HFF-Myc (cell line): ENCODE measurements at regions not wholly inside any gene's neighbourhood (a gene's known extent, or its start where the extent isn't known, plus 50 kb on each side); places are given as distances from the start of the nearest gene placed in this dataset.

Experiments used
- DNase-seq: peaks from one replicate; pipeline ENCODE4 v3.0.0-alpha.2; 2011; ENCODE audit warnings: low read depth; ENCODE audit errors: extremely low read depth
- H3K4me3 ChIP-seq: replicated peaks from 2 replicates; pipeline ENCODE4 v1.5.1; 2011; ENCODE audit warnings: low read depth, mild to moderate bottlenecking, control low read depth, low read length
- TF ChIP-seq, protein P1 (sequence below): IDR thresholded peaks from 2 replicates; pipeline ENCODE4 v1.5.1; 2012; ENCODE audit warnings: mild to moderate bottlenecking, low read depth, low read length, control low read depth; ENCODE audit errors: missing control alignments

DNA sequence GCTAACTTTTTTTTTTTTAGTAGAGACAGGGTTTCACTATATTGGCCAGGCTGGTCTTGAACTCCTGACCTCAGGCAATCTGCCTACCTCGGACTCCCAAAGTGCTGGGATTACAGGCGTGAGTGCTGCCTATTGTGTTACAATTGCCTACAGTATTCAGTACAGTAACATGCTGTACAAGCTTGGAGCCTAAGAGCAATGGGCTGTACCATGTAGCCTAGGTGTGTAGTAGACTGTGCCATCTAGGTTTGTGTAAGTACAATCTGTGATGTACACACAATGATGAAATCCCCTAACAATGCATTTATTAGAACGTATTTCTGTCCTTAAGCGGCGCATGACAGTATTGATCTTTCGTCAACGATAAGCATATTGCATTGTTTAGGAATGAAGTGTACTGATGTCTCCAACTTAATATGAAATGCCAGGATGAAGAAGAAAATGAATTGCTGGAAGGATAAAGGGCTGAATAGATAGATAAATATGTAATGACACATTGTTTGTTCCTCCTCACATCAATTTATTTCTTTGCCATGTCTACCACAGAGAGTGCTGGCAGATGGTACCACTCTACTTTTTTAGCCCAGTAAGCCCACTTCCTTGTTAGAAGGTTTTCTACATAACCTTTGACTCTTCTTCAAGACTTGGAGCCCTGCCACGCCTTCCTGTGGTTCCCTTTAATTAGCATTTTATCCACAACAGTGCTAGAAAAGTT is 467.5 kb downstream of the VRK1 start:
- no peak overlapping the region for H3K4me3 ChIP-seq
- TF ChIP-seq, protein P1, sequence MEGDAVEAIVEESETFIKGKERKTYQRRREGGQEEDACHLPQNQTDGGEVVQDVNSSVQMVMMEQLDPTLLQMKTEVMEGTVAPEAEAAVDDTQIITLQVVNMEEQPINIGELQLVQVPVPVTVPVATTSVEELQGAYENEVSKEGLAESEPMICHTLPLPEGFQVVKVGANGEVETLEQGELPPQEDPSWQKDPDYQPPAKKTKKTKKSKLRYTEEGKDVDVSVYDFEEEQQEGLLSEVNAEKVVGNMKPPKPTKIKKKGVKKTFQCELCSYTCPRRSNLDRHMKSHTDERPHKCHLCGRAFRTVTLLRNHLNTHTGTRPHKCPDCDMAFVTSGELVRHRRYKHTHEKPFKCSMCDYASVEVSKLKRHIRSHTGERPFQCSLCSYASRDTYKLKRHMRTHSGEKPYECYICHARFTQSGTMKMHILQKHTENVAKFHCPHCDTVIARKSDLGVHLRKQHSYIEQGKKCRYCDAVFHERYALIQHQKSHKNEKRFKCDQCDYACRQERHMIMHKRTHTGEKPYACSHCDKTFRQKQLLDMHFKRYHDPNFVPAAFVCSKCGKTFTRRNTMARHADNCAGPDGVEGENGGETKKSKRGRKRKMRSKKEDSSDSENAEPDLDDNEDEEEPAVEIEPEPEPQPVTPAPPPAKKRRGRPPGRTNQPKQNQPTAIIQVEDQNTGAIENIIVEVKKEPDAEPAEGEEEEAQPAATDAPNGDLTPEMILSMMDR: no peak
- no peak for DNase-seq

DNA sequence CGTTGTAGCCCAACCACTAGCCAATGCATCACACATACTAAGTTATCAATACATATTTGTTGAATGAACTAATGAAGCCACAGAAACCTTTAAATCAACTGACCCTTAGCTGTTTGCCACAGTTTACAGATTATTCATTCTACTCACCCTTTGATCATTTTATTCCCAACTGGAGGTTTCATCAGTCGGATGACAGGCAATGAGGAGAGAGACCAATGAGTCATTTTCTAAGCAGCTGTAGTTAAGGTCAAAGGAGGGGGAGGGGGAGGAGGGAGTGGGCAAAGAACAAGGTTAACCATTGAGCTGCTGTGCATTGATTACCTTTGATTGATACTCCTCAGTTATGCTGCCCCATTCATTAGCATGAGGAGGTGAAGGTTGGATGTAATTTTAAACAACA is 469.5 kb downstream of the VRK1 start:
- no peak for DNase-seq
- TF ChIP-seq, protein P1: no peak
- H3K4me3 ChIP-seq: no peak overlapping the region

DNA sequence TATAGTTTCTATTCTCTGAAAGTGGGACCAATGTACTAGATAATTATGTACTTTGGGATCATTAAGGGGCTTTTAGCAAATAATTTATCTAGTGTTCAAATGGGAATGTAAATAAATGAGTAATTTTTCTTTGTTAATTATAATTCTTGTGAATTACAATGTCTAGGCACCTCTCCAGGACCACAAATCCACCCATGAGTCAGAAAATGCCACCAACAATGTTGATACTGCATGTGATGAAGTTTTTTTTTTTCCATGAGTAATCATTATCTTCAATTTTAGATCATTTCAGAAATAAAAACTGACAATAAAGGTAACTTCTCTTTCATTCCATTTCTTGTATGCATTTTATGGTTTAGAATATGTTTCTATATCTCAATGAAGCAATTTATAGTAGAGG is 470.3 kb downstream of the VRK1 start:
- TF ChIP-seq, protein P1: no peak
- no peak for DNase-seq
- no peak overlapping the region for H3K4me3 ChIP-seq

DNA sequence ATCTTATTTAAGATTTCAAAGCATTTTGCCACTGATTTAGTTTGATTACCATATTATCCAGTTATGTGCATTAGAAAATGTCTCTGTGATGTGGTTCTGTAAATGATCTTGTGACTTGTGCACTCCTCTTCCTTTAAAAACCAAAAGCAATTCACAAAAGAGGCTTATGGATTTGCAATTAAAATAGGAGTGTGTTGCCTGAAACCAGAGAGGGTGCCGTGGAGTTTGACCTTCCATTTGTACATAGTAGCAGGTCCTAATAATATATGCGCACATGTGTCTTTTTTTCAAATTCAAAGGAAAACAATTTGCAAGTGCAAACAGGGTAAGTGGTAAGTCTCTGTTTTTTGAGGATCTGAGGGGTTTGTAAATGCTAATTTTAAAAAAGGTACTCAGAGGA is 470.9 kb downstream of the VRK1 start:
- no peak overlapping the region for H3K4me3 ChIP-seq
- no peak for DNase-seq
- TF ChIP-seq, protein P1: no peak

DNA sequence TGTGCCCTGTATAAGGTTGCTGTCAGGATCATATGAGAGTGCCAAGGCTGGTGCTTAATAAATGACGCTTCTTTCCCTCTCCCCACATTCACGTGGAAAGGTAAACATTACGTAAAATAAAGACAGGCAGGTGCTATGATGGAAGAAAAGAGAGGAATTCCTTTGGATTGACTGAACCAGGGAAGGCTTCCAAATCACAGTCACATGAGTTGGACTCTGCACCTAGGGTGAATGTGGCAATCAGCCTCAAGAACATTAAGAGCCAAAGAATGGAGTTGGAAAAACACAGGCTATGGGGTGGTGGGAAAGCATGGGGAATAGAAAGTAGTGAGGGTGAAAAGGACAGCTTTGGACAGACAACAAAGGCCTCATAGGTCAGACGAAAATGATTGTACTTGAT is 473.1 kb downstream of the VRK1 start:
- H3K4me3 ChIP-seq: no peak overlapping the region
- DNase-seq: no peak
- TF ChIP-seq, protein P1: no peak

DNA sequence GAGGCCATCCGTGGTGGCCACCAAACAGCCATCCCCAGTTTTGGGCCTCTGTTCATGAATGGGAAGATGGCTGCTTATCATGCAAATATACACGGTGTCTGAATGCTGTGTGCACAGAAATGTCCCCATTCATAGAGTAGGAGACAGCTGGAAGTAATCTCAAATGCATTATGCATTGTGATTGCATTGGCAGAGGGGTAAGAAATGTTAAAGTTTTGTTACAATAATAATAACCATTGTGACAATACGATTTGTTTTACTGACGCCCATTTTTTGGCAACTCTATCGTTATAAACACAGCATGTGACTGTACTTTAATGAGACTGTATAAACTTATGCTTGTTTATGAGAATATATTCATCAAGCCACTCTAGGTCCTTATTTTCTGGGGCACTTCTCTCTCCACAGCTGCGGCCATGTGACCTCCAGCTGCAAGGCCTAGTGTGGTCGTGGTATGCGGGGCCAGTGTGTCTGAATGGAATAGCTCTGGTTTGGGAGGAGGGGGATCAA is 474.3 kb downstream of the VRK1 start:
- H3K4me3 ChIP-seq: no peak overlapping the region
- TF ChIP-seq, protein P1: no peak
- no peak for DNase-seq

DNA sequence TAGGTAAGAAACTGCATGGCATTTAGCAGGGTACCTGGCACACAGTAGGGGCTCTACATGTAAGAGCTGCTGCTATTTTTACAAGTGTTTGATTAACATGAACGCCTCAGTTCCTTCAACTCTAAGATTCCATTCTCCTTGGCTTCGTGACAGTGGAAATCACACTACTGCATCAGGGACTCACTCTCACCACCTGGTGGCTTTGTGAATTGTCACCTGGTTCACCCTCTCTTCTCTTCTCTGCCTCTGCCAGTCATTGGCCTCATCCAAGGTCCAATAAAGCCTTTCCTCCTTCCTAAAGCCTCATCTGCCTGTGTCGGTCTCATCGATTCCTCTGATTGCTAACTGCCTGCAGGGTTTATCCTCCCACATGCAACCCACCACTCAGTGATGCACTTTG is 476.4 kb downstream of the VRK1 start:
- TF ChIP-seq, protein P1: no peak
- H3K4me3 ChIP-seq: no peak overlapping the region
- DNase-seq: no peak
